ENCODE measurements at regions not wholly inside any gene's neighbourhood (a gene's known extent, or its start where the extent isn't known, plus 50 kb on each side); places are given as distances from the start of the nearest gene placed in this dataset.

DNA sequence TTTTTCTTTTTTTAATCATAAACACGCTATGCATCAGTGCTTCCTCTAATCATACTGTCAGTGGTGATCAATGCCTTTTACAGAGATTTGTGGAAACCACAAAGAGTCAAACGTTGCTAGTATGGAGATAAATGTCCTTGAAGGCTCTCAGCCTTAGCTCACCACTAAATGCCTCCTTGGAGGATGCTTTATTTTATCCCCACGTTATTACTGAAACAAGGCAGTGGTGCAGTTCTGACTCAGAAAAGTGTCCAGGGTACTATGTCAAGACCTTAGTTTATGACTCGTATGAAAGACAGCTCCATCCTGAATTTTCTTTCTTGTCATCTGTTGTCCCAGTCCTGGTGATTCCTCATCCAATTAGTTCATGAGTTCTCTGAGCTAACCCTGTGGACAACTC lies 1146.7 kb downstream of the IGSF11 start:
- intact Hi-C loops (cut with DNase I), result no loop called here
- H3K27ac ChIP-seq, result no peak overlapping the region
- H3K36me3 ChIP-seq, result no peaks in the 10 kb centered on the region
- no peaks in the 10 kb centered on the region for H3K27me3 ChIP-seq
- H3K4me3 ChIP-seq, result no peak overlapping the region
- no peak for DNase-seq
- ATAC-seq, result no peak
- TF ChIP-seq, protein P1, sequence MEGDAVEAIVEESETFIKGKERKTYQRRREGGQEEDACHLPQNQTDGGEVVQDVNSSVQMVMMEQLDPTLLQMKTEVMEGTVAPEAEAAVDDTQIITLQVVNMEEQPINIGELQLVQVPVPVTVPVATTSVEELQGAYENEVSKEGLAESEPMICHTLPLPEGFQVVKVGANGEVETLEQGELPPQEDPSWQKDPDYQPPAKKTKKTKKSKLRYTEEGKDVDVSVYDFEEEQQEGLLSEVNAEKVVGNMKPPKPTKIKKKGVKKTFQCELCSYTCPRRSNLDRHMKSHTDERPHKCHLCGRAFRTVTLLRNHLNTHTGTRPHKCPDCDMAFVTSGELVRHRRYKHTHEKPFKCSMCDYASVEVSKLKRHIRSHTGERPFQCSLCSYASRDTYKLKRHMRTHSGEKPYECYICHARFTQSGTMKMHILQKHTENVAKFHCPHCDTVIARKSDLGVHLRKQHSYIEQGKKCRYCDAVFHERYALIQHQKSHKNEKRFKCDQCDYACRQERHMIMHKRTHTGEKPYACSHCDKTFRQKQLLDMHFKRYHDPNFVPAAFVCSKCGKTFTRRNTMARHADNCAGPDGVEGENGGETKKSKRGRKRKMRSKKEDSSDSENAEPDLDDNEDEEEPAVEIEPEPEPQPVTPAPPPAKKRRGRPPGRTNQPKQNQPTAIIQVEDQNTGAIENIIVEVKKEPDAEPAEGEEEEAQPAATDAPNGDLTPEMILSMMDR (IDR thresholded peaks at IDR 0.05), result no peak
- no peak for TF ChIP-seq POLR2A (IDR thresholded peaks at IDR 0.05)
- H3K9me3 ChIP-seq, result no peaks in the 10 kb centered on the region
- no peaks in the 10 kb centered on the region for H3K4me1 ChIP-seq
- WGBS (ENCODE audit: insufficient coverage, low coverage, low lambda C conversion rate, missing lambda C conversion rate), result 29% methylated on average over 4 of the region's 4 CpGs

DNA sequence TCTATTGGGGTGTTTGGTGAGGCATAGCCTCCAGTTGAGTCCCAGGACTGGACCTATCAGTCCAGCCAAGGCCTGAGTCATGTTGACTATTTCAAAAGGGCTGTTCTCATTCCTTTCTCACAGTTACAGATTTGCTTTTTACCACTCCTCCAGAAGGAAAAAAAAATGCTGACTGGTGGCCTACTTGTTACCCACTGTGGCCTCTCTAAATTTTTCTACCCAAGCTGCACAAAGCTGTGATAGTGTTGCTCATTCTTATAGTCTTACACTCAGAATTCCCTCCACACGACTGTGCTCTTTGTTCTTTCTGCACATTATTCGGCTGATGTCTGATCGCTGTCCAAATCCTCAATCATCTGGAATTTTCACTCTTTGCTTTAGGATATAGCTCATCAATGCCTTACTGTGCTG lies 1142.2 kb downstream of the IGSF11 start:
- 53% methylated on average over 3 of the region's 3 CpGs for WGBS (ENCODE audit: insufficient coverage, low coverage, low lambda C conversion rate, missing lambda C conversion rate)
- DNase-seq, result no peak
- intact Hi-C loops (cut with DNase I), result no loop called here
- no peaks in the 10 kb centered on the region for H3K9me3 ChIP-seq
- TF ChIP-seq POLR2A (IDR thresholded peaks at IDR 0.05), result no peak
- TF ChIP-seq, protein P1 (IDR thresholded peaks at IDR 0.05), result no peak
- H3K27me3 ChIP-seq, result no peaks in the 10 kb centered on the region
- H3K4me1 ChIP-seq, result no peaks in the 10 kb centered on the region
- H3K27ac ChIP-seq, result no peak overlapping the region
- ATAC-seq, result no peak
- H3K4me3 ChIP-seq, result no peak overlapping the region
- no peaks in the 10 kb centered on the region for H3K36me3 ChIP-seq

DNA sequence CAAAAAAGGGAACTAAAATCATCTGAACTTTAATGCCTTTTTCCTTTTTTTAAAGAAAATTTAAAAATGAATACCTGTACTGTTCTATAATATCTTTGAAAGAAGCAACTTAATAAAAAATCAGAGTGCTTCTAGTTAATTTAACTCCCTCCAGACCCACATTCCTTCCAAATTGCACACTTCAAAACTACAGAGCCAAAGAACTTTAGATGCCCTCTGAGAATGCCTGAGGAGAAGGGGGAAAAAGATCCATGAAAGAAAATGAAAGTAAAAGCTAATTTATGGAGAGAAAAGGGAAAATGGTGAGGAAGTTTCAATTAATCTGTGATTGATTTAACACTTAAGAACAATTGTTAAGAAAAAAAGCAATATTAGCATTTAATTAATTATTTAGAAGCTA lies 1141.6 kb downstream of the IGSF11 start:
- Histone ChIP-seq H3K4me3 (no peak overlapping the region), H3K36me3 (no peaks in the 10 kb centered on the region), H3K27me3 (no peaks in the 10 kb centered on the region), H3K27ac (no peak overlapping the region), H3K4me1 (no peaks in the 10 kb centered on the region), H3K9me3 (no peaks in the 10 kb centered on the region)
- DNase-seq (no peak), ATAC-seq (no peak)
- TF ChIP-seq, protein P1 (IDR thresholded peaks at IDR 0.05), result no peak
- no peak for TF ChIP-seq POLR2A (IDR thresholded peaks at IDR 0.05)
- intact Hi-C loops (cut with DNase I), result no loop called here

DNA sequence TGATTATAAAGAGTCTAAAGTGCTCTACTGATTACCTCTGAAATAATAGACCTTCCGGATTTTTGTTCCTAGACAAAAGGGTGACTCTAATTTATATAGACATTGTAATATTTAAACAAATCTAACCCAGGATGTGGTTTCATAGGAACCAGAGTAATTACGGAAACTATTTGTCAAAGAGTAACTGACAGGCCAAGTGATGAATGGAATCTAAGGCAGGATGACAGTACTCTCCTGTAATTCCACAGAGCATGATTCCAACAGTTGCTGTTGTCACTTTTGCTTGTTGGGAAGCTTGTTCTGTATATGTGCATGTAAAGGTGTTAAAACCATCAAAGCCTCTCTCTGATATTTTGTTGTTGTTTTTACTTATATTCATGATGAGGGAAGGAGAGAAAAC lies 1141.0 kb downstream of the IGSF11 start:
- DNase-seq (no peak), ATAC-seq (no peak)
- no peak for TF ChIP-seq POLR2A (IDR thresholded peaks at IDR 0.05)
- TF ChIP-seq, protein P1 (IDR thresholded peaks at IDR 0.05), result no peak
- no peaks in the 10 kb centered on the region for H3K36me3 ChIP-seq
- no peaks in the 10 kb centered on the region for H3K4me1 ChIP-seq
- no peaks in the 10 kb centered on the region for H3K9me3 ChIP-seq
- H3K27ac ChIP-seq, result no peak overlapping the region
- 40% methylated on average over 2 of the region's 2 CpGs for WGBS (ENCODE audit: insufficient coverage, low coverage, low lambda C conversion rate, missing lambda C conversion rate)
- no peak overlapping the region for H3K4me3 ChIP-seq
- H3K27me3 ChIP-seq, result no peaks in the 10 kb centered on the region
- intact Hi-C loops (cut with DNase I), result no loop called here

Data from right lobe of liver (tissue), 6 donors.